ENCODE measurements at regions not wholly inside any gene's neighbourhood (a gene's known extent, or its start where the extent isn't known, plus 50 kb on each side); places are given as distances from the start of the nearest gene placed in this dataset.

DNA sequence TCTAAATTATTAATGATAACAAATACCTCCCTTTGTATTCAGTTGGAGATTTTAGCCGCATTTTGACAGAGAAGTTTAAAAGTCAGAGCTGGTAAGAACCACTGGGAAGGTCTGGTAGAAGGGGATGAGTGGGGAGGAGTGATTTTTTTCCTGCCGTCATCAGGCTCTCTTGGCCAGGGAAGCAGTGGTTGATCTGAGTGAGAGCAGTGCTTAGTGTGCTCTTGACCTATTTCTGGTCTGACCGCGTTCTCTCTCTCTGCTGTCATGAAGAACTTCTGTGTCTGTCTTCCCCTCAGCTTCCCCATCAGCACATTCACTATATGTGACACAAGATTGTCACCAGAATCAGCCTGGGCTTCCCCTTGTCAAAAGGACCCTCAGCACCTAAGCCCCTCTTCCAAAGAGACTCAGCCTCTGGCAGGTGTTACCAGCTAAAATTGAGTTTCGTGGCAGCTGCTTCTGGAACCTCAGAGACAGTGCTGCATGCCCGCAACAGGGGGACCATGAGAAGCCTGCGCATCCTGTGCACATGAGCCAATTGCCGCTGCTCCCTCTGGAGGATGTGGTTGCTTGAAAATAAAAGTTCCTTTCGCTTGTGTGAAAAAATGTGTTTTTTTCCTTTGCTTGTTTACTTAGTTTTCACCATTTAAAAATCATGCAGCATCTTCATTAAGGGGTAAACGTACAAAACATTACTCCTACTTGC, 268.9 kb downstream of the C4orf33 start:
- TF ChIP-seq GATA2 (IDR thresholded peaks at IDR 0.05; ENCODE audit: low read depth, low read length) (no peak), GATA3 (IDR thresholded peaks at IDR 0.05; ENCODE audit: low read depth, low read length) (no peak)
